Duodenal mucosa (tissue), 2 donors: ENCODE measurements at regions not wholly inside any gene's neighbourhood (a gene's known extent, or its start where the extent isn't known, plus 50 kb on each side); places are given as distances from the start of the nearest gene placed in this dataset.

Experiments used
- H3K27ac ChIP-seq: one replicate; pipeline ENCODE4 v1.7.0; 2013; ENCODE audit warnings: low read depth, low read length
- H3K27me3 ChIP-seq, 2 donors: one replicate each; pipeline ENCODE4 v1.7.0; 2013; ENCODE audit warnings: low read length in 2 of 2, control low read depth in 1 of 2; ENCODE audit not compliant: insufficient read depth in 2 of 2, control insufficient read depth in 1 of 2
- H3K36me3 ChIP-seq, 2 donors: one replicate each; pipeline ENCODE4 v1.7.0; 2013; ENCODE audit warnings: low read length in 2 of 2, control low read depth in 1 of 2; ENCODE audit not compliant: insufficient read depth in 2 of 2, control insufficient read depth in 1 of 2
- H3K4me1 ChIP-seq, 2 donors: one replicate each; pipeline ENCODE4 v1.7.0; 2013; ENCODE audit warnings: low read length in 2 of 2, control low read depth in 1 of 2; ENCODE audit not compliant: insufficient read depth in 2 of 2, control insufficient read depth in 1 of 2
- H3K4me3 ChIP-seq, 2 donors: one replicate each; pipeline ENCODE4 v1.7.0; 2013; ENCODE audit warnings: low read length in 2 of 2, low read depth in 1 of 2
- H3K9ac ChIP-seq, 2 donors: one replicate each; pipeline ENCODE4 v1.7.0; 2013; ENCODE audit warnings: low read length in 2 of 2, low read depth in 1 of 2
- H3K9me3 ChIP-seq, 2 donors: one replicate each; pipeline ENCODE4 v1.7.0; 2013; ENCODE audit warnings: low read length in 2 of 2, control low read depth in 1 of 2; ENCODE audit not compliant: control insufficient read depth in 1 of 2

DNA sequence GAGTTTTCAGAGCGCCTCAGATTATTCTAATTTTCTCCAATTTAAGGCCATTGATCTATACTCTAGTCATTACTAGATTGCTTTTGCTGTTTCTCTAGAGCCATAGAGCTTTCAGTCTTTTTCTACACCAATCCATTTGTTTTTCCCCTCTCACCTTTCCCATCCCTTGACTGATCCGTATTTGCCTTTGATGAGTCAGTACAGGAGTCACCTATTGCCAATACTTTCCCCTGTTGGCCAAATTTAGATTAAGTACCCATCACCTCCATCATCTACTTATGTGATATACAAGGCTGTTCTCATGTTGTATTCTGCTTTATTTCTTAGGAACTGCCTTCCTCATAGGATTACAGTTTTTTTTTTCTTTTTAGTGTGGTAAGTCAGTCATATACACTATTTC is 463.2 kb downstream of the KLF12 start:
- Histone ChIP-seq H3K36me3 (no peaks in the 10 kb centered on the region), H3K4me1 (peaks cover 23 to 31% of the 10 kb centered on the region in 2 donors), H3K9me3 (no peaks in the 10 kb centered on the region), H3K9ac (no peak overlapping the region), H3K27ac (no peak overlapping the region), H3K27me3 (no peaks in the 10 kb centered on the region), H3K4me3 (no peak overlapping the region)

DNA sequence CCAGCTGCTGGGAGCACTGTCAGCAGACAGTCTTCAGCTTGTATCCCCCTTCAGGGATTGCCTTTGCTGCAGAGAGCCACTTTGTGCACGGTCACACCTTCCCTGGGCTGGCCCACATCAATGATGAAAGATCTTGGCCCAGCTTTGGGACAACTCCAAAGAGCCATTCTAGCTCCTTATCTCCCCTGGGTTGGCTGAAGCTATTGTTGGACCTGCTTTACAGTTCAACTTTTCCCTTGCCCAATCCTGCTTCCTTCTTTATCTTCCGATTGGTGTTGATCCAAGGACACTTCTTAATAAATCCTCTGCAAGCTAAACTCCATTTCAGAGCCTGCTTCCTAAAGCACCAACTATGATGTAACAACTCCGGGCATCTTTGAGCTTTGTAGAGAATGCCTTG is 466.4 kb downstream of the KLF12 start:
- peaks cover 9 to 15% of the 10 kb centered on the region in 2 donors for H3K4me1 ChIP-seq
- no peak overlapping the region for H3K27ac ChIP-seq
- no peak overlapping the region for H3K4me3 ChIP-seq
- H3K27me3 ChIP-seq: no peaks in the 10 kb centered on the region
- no peaks in the 10 kb centered on the region for H3K9me3 ChIP-seq
- no peaks in the 10 kb centered on the region for H3K36me3 ChIP-seq
- no peak overlapping the region for H3K9ac ChIP-seq

DNA sequence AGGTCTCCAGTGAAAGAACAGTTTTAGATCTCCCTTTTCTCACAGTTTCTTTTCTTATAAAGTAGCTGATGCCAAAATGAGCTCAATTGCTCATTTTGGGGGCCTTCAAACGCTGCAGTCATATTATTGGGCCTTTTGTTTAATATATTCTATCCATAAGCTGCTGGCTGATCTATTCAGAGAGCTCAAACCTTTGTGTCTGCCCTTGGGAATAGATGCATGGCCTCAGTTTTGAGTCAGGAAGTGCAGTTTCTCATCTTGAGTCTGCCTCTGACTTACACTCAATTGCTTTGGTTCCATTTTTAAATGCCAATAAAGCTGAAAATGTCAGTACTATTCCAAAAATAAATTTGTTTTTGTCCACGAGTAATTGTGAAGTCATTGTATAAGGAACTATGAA is 468.9 kb downstream of the KLF12 start:
- Histone ChIP-seq H3K27me3 (no peaks in the 10 kb centered on the region), H3K4me3 (no peak overlapping the region), H3K27ac (no peak overlapping the region), H3K36me3 (no peaks in the 10 kb centered on the region), H3K9ac (no peak overlapping the region), H3K9me3 (no peaks in the 10 kb centered on the region), H3K4me1 (peaks cover 0 to 10% of the 10 kb centered on the region in 2 donors)

DNA sequence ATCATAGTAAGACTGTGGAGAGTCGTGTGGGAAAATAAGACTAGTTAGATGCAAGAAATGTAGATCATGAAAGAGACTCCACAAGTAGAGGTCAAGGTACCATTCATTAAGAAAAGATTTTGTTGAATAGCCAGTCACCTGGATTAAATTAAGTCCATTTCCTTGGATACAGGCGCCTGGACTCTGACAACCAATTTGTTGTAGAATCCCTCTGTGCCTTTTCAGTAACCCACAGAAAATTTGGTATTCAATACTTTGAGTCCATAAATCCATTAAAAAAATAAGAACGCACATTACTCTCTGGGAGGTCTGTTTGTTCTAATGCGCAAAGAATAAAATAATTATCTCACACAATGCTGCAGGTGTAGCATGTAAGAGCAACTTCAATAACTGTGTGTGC is 469.4 kb downstream of the KLF12 start:
- H3K36me3 ChIP-seq: no peaks in the 10 kb centered on the region
- H3K27ac ChIP-seq: no peak overlapping the region
- no peak overlapping the region for H3K4me3 ChIP-seq
- H3K4me1 ChIP-seq: peaks cover 0 to 10% of the 10 kb centered on the region in 2 donors
- H3K27me3 ChIP-seq: no peaks in the 10 kb centered on the region
- H3K9me3 ChIP-seq: no peaks in the 10 kb centered on the region
- H3K9ac ChIP-seq: no peak overlapping the region

DNA sequence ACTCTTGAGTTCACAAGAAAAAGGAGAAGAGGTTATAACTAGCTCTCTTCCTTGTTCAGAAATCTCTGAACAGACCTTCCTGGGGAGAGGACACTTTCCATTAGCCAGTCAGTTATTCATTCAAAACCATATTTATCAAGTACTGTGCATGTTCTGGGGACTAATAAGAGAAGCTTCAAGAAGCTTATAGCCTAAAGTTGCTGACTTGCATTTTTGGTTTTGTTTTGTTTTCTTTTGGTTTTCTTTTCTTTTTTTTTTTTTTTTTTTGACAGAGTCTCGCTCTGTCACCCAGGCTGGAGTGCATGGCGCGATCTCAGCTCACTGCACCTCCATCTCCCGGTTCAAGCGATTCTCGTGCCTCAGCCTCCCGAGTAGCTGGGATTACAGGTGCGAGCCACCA is 471.4 kb downstream of the KLF12 start:
- no peak overlapping the region for H3K4me3 ChIP-seq
- peaks cover 0 to 10% of the 10 kb centered on the region in 2 donors for H3K4me1 ChIP-seq
- no peak overlapping the region for H3K27ac ChIP-seq
- H3K9me3 ChIP-seq: no peaks in the 10 kb centered on the region
- H3K27me3 ChIP-seq: no peaks in the 10 kb centered on the region
- H3K36me3 ChIP-seq: no peaks in the 10 kb centered on the region
- no peak overlapping the region for H3K9ac ChIP-seq

DNA sequence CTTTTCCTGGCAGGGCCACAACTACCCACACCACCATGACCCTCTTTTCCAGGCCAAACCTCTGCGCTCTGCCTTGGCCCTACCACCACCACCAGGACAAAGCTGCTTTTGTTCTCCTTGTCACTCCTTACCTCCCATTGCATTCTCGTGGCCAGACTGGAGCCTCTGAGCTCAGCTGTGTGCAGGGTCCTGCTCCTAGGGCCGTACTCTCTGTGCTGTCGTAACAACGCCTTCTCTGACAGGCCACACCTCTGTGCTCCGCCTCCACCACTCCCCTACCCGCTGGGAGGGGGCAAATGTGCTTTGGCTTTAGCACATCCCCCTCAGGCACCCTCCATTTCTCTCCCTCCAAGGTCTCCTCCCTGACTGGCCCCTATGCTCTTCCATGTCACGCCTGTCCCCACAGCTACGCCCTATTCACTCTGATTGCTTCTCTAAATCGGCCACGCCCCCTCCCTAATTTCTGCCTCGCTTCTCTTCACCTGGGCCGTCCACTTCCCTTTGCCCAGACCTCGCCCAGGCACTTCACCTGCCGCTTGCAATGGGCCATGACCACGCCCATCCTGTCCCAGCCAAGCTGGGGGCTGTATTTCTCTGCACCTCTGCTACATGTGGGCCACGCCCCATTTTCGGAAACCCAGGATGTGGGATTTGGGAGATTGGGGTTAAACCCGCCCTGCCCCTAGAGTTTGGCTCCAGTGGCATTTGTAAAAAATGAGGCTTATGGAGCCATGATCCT is 472.3 kb downstream of the KLF12 start:
- no peaks in the 10 kb centered on the region for H3K36me3 ChIP-seq
- no peaks in the 10 kb centered on the region for H3K27me3 ChIP-seq
- H3K4me3 ChIP-seq: no peak overlapping the region
- H3K27ac ChIP-seq: no peak overlapping the region
- H3K9me3 ChIP-seq: no peaks in the 10 kb centered on the region
- peaks cover 0 to 4% of the 10 kb centered on the region in 2 donors for H3K4me1 ChIP-seq
- H3K9ac ChIP-seq: no peak overlapping the region

DNA sequence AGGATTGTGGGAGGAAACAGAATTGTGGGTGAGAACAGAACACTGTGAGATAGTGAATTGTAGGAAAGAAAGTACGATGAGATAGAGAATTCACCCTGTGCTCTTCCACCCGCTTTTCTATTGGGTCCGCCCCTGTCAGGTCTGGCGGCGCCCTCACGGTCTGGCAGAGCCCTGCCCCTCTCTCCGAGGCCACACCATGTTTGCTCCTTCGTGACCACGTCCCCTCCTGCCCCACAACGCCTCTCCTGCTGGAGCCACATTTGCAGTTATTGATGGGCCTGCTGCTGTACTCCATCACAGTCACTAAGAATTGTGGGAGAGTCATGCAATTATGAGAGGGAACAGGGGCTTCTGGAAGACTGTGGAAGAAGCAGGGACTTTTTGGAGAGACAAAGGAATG is 473.1 kb downstream of the KLF12 start:
- H3K36me3 ChIP-seq: no peaks in the 10 kb centered on the region
- no peak overlapping the region for H3K4me3 ChIP-seq
- peaks cover 0 to 4% of the 10 kb centered on the region in 2 donors for H3K4me1 ChIP-seq

DNA sequence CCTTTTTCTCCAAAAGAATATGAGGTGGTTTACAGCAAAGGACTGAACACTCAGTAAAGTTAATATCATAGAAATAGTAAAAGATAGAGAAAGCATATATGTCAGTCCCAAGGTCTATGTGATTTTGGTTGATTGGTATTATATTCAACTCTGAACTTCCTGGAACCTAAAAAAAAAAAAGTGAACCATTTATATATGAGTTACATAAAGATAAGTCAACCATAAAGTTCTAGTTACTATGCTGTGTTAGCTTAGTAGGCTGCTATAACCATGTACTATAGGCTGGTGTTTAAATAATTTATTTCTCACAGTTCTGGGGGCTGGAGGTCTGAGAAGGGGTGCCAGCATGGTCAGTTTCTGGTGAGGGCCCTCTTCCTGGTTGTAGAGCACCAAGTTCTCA is 475.6 kb downstream of the KLF12 start:
- H3K4me3 ChIP-seq: no peak overlapping the region

More for the DNA sequence above, 473.1 kb downstream of the KLF12 start:
- no peak overlapping the region for H3K27ac ChIP-seq
- H3K9ac ChIP-seq: no peak overlapping the region
- H3K9me3 ChIP-seq: no peaks in the 10 kb centered on the region
- H3K27me3 ChIP-seq: no peaks in the 10 kb centered on the region

DNA sequence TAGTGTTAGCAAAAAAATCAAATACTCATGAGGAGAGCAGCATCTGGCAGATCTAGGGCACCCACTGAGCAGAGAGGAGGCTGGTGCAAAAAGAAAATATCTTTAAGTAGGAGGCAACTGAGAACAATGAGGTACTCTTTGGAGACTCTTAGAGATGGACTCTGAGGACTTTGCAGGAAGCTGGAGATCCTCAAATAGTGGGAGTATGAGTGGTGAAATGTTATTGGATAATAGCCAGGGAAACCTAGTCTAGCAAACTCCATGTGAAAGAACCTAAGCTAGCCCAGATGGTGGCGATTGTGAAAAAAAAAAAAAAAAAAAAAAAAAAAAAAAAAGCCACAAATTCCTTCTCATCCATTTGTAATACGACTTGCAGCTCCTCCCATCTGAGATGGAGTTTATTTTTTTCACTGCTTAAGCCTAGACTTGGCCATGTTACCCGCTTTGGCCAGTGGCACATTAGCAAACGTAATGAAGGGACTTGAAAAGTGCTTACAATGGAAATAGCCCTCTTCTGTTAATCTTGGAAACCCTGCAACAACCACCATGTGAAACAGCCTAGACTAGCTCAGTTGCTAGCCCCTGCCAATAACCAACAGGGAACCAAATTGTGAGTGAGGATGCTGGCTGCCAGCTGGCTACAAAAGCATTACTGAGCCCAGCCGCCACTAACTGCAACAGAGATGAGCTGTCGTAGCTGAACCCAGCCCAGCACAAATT is 476.2 kb downstream of the KLF12 start:
- Histone ChIP-seq H3K9ac (no peak overlapping the region), H3K36me3 (no peaks in the 10 kb centered on the region), H3K9me3 (no peaks in the 10 kb centered on the region), H3K4me1 (no peaks in the 10 kb centered on the region), H3K27ac (no peak overlapping the region), H3K4me3 (no peak overlapping the region), H3K27me3 (no peaks in the 10 kb centered on the region)

More for the DNA sequence above, 475.6 kb downstream of the KLF12 start:
- Histone ChIP-seq H3K27ac (no peak overlapping the region), H3K36me3 (no peaks in the 10 kb centered on the region), H3K9ac (no peak overlapping the region), H3K27me3 (no peaks in the 10 kb centered on the region), H3K4me1 (no peaks in the 10 kb centered on the region), H3K9me3 (no peaks in the 10 kb centered on the region)

DNA sequence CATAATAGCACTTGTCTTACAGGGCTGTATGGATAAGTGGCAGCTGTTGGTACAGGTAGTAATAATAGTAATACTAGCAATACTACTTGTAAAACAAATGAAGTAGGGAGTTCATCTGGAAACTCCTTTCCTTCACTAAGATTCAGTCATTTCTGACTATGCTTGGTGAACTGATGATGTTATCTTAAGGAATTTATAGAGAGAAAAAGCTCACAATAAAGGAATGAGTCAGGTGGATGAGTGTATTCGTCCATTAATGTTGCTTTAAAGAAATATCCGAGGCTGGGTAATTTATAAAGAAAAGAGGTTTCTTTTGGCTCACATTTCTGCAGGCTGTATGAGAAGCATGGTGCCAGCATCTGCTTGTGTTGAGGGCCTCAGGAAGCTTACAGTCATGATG is 477.3 kb downstream of the KLF12 start:
- Histone ChIP-seq H3K4me3 (no peak overlapping the region), H3K9me3 (no peaks in the 10 kb centered on the region), H3K36me3 (no peaks in the 10 kb centered on the region), H3K27ac (no peak overlapping the region), H3K9ac (no peak overlapping the region), H3K4me1 (no peaks in the 10 kb centered on the region), H3K27me3 (no peaks in the 10 kb centered on the region)
